ENCODE measurements at regions not wholly inside any gene's neighbourhood (a gene's known extent, or its start where the extent isn't known, plus 50 kb on each side); places are given as distances from the start of the nearest gene placed in this dataset.

GRCh38 chr5:143551820-143552251, 148.3 kb upstream of the NR3C1 start:
- Mint-ChIP-seq H3K4me1 (peaks cover 7% of the 10 kb centered on the region), H3K4me3 (no peak overlapping the region), H3K27ac (no peak overlapping the region), H3K9me3 (no peaks in the 10 kb centered on the region), H3K36me3 (no peaks in the 10 kb centered on the region)
- ATAC-seq (no peak), DNase-seq (ENCODE audit: low spot score in 2 of 2) (no peak)

DNA sequence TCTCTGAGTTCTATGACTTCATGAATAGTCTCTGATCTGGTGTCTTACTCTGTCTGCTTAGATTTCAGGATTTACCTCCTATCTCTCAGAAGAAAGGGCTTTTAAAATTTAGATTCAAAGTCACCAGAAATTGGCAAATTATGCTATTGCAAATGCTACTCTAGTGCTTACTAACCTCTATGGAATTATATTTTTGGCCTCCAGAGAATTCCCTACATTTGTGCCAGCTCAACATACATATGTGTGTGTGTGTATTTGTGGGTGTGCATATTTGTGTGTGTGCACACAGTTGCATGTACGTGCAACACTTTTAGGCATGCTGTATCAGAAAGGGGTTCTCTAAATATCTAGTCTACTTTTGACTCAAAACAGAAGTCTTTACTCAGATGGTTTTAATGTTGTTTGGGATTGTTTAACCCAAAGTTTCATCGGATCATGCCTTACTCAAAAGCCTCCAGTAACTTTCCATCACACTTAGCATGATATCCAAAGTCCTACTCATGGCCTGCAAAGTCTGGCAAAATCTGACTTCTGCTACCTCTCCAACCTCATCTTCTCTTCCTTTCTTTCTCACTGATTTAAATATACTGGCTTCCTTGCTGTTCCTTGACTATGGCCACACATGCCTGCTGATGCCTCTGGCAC, 147.6 kb upstream of the NR3C1 start:
- H3K4me3 Mint-ChIP-seq = no peak overlapping the region
- ATAC-seq = no peak
- no peak overlapping the region for H3K27ac Mint-ChIP-seq
- DNase-seq (ENCODE audit: low spot score in 2 of 2) = no peak
- no peaks in the 10 kb centered on the region for H3K36me3 Mint-ChIP-seq
- H3K4me1 Mint-ChIP-seq = peaks cover 6% of the 10 kb centered on the region
- no peaks in the 10 kb centered on the region for H3K9me3 Mint-ChIP-seq

DNA sequence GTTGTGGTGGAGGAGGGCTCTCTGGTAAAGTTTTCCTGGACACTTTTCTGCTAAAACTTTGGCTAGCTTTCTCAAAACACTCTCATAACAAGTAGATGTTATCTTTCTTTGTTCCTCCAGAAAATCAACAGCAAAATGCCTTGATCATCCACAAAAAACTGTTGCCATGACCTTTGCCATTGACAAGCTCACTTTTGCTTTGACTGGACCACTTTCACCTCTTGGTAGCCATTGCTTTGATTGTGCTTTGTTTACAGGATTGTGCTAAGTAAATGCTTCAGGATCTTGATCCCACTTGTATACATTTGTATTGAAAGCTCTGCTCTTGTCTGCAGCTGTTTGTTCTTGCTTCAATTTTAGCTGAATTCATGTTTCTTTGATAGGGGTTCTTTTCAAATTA, 143.9 kb upstream of the NR3C1 start:
- no peak overlapping the region for H3K27ac Mint-ChIP-seq
- H3K4me1 Mint-ChIP-seq = peaks cover 6% of the 10 kb centered on the region
- no peak for ATAC-seq
- no peak for DNase-seq (ENCODE audit: low spot score in 2 of 2)
- no peaks in the 10 kb centered on the region for H3K9me3 Mint-ChIP-seq
- no peak overlapping the region for H3K4me3 Mint-ChIP-seq
- H3K36me3 Mint-ChIP-seq = no peaks in the 10 kb centered on the region

- Mint-ChIP-seq H3K9me3 (no peaks in the 10 kb centered on the region), H3K4me1 (peaks cover 2% of the 10 kb centered on the region), H3K27ac (no peak overlapping the region), H3K36me3 (no peaks in the 10 kb centered on the region), H3K4me3 (no peak overlapping the region)
- ATAC-seq (no peak), DNase-seq (ENCODE audit: low spot score in 2 of 2) (no peak)
Measured at GRCh38 chr5:143546394-143546793, 142.9 kb upstream of the NR3C1 start.

GRCh38 chr5:143544606-143545005, 141.1 kb upstream of the NR3C1 start:
- Mint-ChIP-seq H3K36me3 (no peaks in the 10 kb centered on the region), H3K4me1 (no peaks in the 10 kb centered on the region), H3K27ac (no peak overlapping the region), H3K9me3 (no peaks in the 10 kb centered on the region), H3K4me3 (no peak overlapping the region)
- ATAC-seq (no peak), DNase-seq (ENCODE audit: low spot score in 2 of 2) (no peak)

DNA sequence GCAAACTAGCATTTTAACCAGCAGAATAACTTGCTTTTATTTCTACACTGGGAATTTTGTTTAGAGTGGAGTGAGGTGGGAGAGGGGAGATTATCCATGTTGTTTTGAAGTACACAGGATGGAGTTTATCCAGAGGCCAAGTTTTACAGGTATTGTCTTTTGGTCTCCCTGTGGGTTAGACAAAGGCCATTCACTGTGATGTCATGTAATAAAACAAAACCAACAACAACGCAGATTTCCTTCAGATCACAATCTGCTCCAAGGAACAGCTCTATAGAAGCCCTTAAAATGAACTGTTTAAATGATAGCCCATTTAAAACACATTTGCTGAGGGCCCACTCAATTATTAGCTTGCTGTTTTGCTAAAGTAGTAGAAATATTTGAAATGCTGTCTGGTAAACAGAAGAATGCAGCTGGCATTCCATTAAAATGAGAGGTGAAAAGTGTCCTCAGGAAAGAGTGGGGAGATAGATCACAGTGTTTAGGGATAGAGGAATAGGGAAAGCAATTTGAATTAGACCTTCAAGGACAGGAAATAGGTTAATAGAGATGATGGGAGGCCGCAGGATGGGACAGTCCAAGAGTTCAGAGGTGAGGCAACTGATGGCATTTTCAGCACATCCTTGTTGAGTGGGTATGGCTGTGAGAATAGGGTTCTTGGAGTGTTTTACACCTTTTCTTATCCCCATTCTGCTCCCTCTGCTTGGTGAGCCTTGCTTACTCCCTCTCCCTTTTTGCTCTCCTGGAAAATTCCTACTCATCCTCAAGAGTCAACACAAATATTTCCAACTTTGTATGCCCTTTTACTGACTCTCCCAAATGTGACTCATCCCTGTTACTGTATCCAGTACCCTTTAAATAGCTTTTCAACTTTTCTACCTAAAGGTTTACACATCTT, 140.1 kb upstream of the NR3C1 start:
- H3K27ac Mint-ChIP-seq = no peak overlapping the region
- H3K4me3 Mint-ChIP-seq = no peak overlapping the region
- ATAC-seq (no peak), DNase-seq (ENCODE audit: low spot score in 2 of 2) (no peak)
- H3K9me3 Mint-ChIP-seq = no peaks in the 10 kb centered on the region
- no peaks in the 10 kb centered on the region for H3K4me1 Mint-ChIP-seq
- H3K36me3 Mint-ChIP-seq = no peaks in the 10 kb centered on the region

- Mint-ChIP-seq H3K4me3 (no peak overlapping the region), H3K36me3 (no peaks in the 10 kb centered on the region), H3K4me1 (no peaks in the 10 kb centered on the region), H3K9me3 (no peaks in the 10 kb centered on the region), H3K27ac (no peak overlapping the region)
- no peak for DNase-seq (ENCODE audit: low spot score in 2 of 2)
- ATAC-seq = no peak
Measured at GRCh38 chr5:143542798-143543144, 139.3 kb upstream of the NR3C1 start.

DNA sequence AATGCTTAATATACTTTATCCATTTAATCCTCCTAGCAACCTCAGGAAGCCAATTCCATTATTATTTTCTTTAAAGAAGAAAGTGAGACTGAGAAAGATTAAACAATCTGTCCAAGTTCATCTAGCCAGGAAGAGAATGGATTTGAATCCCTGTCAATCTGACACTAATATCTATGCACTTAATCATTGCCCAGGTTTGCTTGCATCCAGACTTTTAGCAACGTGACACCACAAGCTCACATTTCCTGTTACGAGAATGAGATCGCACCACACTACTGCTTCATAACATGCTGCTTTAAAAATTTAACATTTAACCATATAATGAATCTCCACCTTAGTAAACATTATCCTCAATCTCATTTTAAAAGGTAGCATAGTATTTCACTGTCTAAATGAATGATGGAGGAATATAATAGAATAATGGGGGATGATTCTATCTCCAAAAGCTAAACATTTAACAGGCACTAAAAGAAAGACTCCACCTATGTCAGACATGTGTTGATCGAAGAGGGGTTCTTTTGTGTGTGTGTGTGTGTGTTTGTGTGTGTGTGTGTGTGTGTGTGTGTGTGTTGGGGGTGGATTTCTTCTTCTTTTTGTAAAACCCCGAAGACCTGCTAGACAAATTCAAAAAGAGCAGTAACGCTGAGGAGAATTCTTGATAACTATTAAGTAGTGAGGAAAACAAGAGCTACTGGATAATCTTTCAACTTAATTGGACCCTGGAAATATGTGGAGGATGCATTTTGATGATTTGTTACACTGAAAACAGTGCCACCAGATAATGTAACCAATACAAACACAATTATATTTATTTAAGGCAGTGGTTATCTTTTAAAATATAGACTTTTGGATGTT, 138.7 kb upstream of the NR3C1 start:
- Mint-ChIP-seq H3K36me3 (no peaks in the 10 kb centered on the region), H3K9me3 (no peaks in the 10 kb centered on the region), H3K4me3 (no peak overlapping the region), H3K27ac (no peak overlapping the region), H3K4me1 (no peaks in the 10 kb centered on the region)
- ATAC-seq (no peak), DNase-seq (ENCODE audit: low spot score in 2 of 2) (no peak)

DNA sequence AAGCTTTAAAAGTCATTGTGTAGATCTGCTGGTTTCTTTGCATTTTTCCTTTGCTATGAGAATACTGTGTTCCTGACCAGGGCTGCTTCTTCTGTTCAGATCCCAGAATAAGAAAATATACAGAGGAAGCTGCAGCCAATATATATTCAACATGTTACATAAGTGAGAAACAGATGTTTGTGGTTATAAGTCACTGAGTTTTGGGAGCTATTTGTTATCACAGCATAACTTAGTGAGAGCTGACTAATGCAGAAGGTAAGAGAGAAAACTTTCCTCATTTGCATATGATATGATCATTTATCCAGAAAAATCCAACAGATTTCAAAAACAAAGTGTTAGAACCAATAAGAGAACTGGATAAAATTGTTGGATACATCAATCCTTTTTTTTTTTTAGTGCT, 136.3 kb upstream of the NR3C1 start:
- no peaks in the 10 kb centered on the region for H3K36me3 Mint-ChIP-seq
- ATAC-seq (no peak), DNase-seq (ENCODE audit: low spot score in 2 of 2) (no peak)
- no peaks in the 10 kb centered on the region for H3K9me3 Mint-ChIP-seq
- H3K27ac Mint-ChIP-seq = no peak overlapping the region
- H3K4me3 Mint-ChIP-seq = no peak overlapping the region
- H3K4me1 Mint-ChIP-seq = no peaks in the 10 kb centered on the region

DNA sequence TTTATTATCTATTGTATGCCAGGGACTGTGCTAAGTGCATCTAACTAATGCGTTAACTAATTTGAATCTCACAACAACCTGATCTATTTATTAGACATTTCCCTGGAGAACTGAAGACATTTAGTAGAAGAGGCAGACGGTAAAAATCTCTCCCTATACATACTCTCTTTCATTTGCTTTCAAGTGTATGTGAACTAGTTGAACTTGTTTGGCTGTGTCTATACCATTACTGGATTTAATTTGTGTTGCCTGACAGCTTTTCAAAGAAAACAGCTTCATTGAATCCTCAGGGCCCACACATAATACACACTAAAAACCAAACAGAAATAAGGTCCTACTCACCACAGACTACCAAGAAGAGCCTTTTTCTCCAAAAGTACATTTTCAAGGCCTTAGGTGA, 133.6 kb upstream of the NR3C1 start:
- DNase-seq (ENCODE audit: low spot score in 2 of 2) = no peak

DNA sequence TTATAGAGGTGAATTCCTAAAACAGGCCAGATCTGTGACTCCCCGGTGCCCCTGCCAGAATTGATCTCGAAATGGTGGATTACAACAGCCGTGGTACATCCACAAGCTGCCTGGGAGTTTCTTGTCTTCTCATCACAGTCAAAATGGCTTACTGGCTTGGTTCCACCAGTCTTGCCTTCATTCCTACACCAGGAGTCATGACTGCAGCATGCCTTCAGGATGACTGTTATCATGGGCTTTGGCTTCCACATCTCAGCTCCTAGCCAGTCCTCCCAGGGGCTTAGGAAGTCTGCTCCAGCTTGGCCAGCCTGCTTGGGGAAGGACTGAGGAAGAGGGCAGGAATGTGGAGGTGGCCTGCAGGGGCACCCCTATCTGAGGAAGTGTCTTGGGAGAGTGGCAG, 132.9 kb upstream of the NR3C1 start:
- H3K4me3 Mint-ChIP-seq = no peak overlapping the region
- H3K27ac Mint-ChIP-seq = peak overlapping the region; percentile 20
- ATAC-seq (no peak), DNase-seq (ENCODE audit: low spot score in 2 of 2) (no peak)
- H3K4me1 Mint-ChIP-seq = no peaks in the 10 kb centered on the region
- H3K9me3 Mint-ChIP-seq = no peaks in the 10 kb centered on the region
- H3K36me3 Mint-ChIP-seq = no peaks in the 10 kb centered on the region

More for the DNA sequence above, 133.6 kb upstream of the NR3C1 start:
- peak overlapping the region; percentile 20 for H3K27ac Mint-ChIP-seq
- H3K4me3 Mint-ChIP-seq = no peak overlapping the region
- no peaks in the 10 kb centered on the region for H3K9me3 Mint-ChIP-seq
- H3K4me1 Mint-ChIP-seq = no peaks in the 10 kb centered on the region
- ATAC-seq = no peak
- no peaks in the 10 kb centered on the region for H3K36me3 Mint-ChIP-seq

GRCh38 chr5:143534761-143535154, 131.3 kb upstream of the NR3C1 start:
- H3K27ac Mint-ChIP-seq = no peak overlapping the region
- ATAC-seq = no peak

DNA sequence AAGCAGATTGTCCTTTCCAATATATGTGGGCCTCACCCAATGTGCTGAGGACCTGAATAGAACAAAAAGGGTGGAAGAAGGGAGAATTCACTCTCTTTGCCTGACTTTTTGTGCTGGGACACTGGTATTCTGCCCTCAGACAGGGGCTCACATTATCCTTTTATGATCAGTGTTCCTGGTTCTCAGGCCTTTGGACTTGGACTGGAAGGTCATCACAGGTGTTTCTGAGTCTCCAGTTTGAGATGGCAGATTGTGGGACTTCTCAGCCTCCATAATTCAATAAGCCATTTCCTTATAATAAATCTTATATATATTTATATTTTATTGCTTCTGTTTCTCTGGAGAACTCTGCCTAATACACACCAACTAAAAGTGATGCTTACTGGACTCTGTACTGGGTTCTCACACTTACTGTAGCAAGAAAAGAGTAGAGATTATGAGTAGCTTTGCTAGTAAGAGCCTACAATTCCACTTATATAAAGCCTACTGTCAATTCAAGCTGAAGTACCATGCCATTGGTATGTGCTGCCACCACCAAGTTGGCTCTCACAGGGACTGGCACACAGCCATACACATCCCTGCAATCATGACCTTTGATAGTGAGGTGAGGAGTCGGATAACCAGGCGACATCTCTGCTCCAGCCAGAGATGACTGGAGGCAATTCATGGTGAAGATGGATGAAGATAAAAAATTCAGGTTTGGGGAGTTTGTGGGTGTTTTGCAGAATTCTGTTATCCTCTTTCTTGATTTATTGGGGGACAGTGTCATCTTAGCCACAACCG, 130.7 kb upstream of the NR3C1 start:
- H3K4me3 Mint-ChIP-seq = no peak overlapping the region
- no peaks in the 10 kb centered on the region for H3K4me1 Mint-ChIP-seq
- no peak overlapping the region for H3K27ac Mint-ChIP-seq
- no peak for DNase-seq (ENCODE audit: low spot score in 2 of 2)
- ATAC-seq = no peak
- no peaks in the 10 kb centered on the region for H3K9me3 Mint-ChIP-seq
- no peaks in the 10 kb centered on the region for H3K36me3 Mint-ChIP-seq

More at GRCh38 chr5:143534761-143535154, 131.3 kb upstream of the NR3C1 start:
- H3K9me3 Mint-ChIP-seq = no peaks in the 10 kb centered on the region
- DNase-seq (ENCODE audit: low spot score in 2 of 2) = no peak
- H3K4me3 Mint-ChIP-seq = no peak overlapping the region
- no peaks in the 10 kb centered on the region for H3K4me1 Mint-ChIP-seq
- no peaks in the 10 kb centered on the region for H3K36me3 Mint-ChIP-seq

GRCh38 chr5:143533475-143533874, 130.0 kb upstream of the NR3C1 start:
- Mint-ChIP-seq H3K9me3 (no peaks in the 10 kb centered on the region), H3K27ac (no peak overlapping the region), H3K4me3 (no peak overlapping the region), H3K4me1 (no peaks in the 10 kb centered on the region), H3K36me3 (no peaks in the 10 kb centered on the region)
- DNase-seq (ENCODE audit: low spot score in 2 of 2) = no peak
- ATAC-seq = no peak

DNA sequence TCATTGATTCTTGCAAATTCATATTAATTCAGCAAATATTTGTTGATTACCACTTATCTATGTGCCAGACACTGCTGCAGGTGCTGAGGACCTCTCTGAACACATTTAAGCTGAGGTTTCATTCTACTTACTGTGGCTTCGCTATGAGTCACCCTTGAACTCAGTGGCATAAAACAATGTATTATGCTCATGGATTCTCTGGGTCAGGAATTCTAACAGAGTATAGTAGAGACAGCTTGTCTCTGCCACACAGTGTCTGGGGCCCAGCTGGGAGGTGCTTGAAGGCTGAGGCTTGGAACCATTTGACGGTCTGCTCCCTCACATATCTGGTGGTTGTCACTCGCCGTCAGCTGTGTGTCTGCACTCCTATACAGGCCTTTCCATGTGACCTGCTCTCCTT, 124.3 kb upstream of the NR3C1 start:
- Mint-ChIP-seq H3K27ac (no peak overlapping the region), H3K4me3 (no peak overlapping the region), H3K36me3 (no peaks in the 10 kb centered on the region), H3K9me3 (no peaks in the 10 kb centered on the region), H3K4me1 (no peaks in the 10 kb centered on the region)
- DNase-seq (ENCODE audit: low spot score in 2 of 2) (no peak), ATAC-seq (peak; percentile 66)
